ENCODE measurements at regions not wholly inside any gene's neighbourhood (a gene's known extent, or its start where the extent isn't known, plus 50 kb on each side); places are given as distances from the start of the nearest gene placed in this dataset.

GRCh38 chr2:156151351-156151750 is 181.2 kb downstream of the NR4A2 start:
- no peak for TF ChIP-seq CTCF (IDR thresholded peaks at IDR 0.05; ENCODE audit: insufficient read depth, low read depth, low read length)
- TF ChIP-seq EZH2 (IDR thresholded peaks at IDR 0.05; ENCODE audit: insufficient read depth, low read length): no peak

Data from astrocyte (in vitro differentiated cells and primary cell).